ENCODE measurements at regions not wholly inside any gene's neighbourhood (a gene's known extent, or its start where the extent isn't known, plus 50 kb on each side); places are given as distances from the start of the nearest gene placed in this dataset.

DNA sequence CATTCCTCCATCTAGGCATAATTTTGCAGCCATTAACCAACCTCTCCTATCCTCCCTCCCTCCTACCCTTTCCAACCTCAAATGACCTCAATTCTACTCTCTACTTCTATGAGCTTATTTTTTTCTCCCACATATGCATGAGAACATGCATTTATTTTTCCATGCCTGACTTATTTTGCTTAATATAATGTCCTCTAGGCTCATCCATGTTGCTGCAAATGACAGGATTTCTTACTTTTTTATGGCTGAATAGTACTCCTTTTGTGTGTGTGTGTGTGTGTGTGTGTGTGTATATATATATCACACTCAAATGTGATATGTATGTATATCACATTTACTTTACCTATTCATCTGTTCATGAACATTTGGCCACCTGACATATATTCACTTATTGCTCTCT is 339.4 kb downstream of the SIPA1L2 start:
- no peak for DNase-seq (ENCODE audit: extremely low spot score)
- TF ChIP-seq ZNF384 (IDR thresholded peaks at IDR 0.05) = no peak
- CTCF ChIA-PET = no interaction called here
- POLR2A ChIA-PET = no interaction called here

DNA sequence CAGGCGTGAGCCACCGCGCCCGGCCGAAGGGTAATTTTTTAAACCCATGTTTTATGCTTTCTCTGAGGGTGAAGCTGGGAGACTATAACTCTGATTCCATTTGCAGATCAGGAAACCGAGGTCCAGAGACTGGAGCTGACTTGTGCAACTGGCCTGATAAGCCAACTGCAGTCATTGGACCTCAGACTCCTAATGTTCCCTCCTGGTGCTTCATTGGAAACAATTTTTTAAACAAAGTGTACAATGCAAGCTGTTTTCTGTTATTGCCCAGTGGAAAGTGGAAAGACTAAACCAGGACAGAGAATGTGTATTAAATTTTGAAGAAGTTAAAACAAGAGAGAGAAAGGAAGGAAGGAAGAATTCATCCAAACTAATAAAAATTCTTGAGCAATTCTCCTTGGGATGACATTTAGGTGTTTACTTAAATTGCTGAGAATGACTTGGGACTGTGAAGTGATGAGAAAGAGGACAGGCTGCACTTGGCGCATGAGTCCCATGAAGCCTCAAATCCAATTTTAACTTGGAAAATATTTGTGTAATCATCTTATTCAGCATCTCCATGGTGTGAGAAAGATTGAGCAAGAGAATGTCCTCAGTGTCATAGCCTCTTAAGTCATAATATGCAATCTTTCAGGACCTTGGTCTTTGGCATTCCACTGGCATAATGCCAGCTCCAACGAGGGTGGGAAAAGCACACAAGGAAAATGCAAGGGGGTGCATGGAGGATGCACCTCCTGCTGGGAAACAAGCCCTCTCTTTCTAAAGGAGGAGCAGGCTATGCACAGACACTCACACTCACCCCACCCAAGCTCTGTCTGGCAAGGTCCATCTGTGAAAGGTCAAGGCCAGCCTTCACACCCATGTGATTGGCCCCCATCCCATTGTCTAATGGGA is 342.0 kb downstream of the SIPA1L2 start:
- CTCF ChIA-PET = interaction anchor here (1.0 kb wide), 1 partner anchor 14 kb away, joined by 4 read pairs; no protein-coding TSS in a partner anchor
- no peak for TF ChIP-seq FOXM1 (IDR thresholded peaks at IDR 0.05; ENCODE audit: borderline replicate concordance)
- DNase-seq (ENCODE audit: extremely low spot score) = no peak
- POLR2A ChIA-PET = no interaction called here

- CTCF ChIA-PET = interaction anchor here (0.5 kb wide), 1 partner anchor 112 kb away, joined by 3 read pairs; no protein-coding TSS in a partner anchor
- TF ChIP-seq FOXM1 (IDR thresholded peaks at IDR 0.05; ENCODE audit: borderline replicate concordance) (no peak), ARNT (IDR thresholded peaks at IDR 0.05) (no peak), L3MBTL2 (conservative IDR thresholded peaks at IDR 0.05) (no peak), FOXA1 (IDR thresholded peaks at IDR 0.05) (no peak)
- POLR2A ChIA-PET = interaction anchor here (0.8 kb wide), 1 partner anchor 1206 kb away, joined by 3 read pairs; no protein-coding TSS in a partner anchor
- DNase-seq (ENCODE audit: extremely low spot score) = no peak
These were observed 344.8 kb downstream of the SIPA1L2 start for GRCh38 chr1:232285138-232285537.

DNA sequence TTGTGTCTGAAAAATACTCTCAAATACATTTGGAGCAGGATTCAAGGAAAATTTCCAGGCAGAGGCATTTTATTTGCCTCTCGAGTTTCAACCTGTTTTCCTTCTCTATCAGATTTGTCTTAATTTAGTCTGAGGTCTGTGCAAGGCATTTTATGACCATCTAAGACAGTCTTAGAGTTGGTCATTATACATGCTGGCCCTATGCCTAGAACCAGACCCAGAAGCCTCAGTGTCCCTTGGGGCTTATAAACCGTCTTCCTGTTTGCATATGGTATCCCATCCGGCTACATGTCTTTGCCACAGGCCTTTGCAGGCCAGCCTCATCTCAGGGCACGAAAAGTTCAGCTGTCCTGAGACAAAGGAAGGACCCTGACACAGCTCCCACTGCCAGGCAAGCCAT is 346.1 kb downstream of the SIPA1L2 start:
- DNase-seq (ENCODE audit: extremely low spot score) = no peak
- no peak for TF ChIP-seq NFRKB (IDR thresholded peaks at IDR 0.05)
- TF ChIP-seq SP1 (IDR thresholded peaks at IDR 0.05) = no peak
- no peak for TF ChIP-seq L3MBTL2 (conservative IDR thresholded peaks at IDR 0.05)
- TF ChIP-seq CTBP1 (IDR thresholded peaks at IDR 0.05; ENCODE audit: borderline replicate concordance) = no peak
- TF ChIP-seq FOXK2 (IDR thresholded peaks at IDR 0.05) = no peak
- TF ChIP-seq HDGF (IDR thresholded peaks at IDR 0.05; ENCODE audit: borderline replicate concordance) = no peak
- CTCF ChIA-PET = no interaction called here

DNA sequence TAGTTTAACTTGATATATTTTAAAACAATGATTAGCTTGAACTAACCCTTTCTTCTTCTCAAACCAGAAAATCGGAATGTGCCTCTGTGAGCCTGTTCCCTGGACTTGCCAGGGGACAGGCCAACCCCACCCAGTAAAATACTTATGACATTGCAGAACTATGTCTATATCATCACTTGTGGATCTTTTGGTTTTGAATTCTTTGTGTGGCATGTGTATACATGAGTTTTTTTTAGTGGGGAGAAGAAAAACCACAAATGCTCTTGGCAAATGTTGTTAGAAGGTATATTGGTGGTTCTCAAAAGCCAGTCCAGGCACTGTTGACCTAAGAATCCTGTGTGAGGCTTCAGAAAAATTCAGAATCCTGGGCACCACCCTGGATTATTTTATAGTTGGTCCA is 347.4 kb downstream of the SIPA1L2 start:
- ChIA-PET CTCF (no interaction called here), POLR2A (no interaction called here)
- DNase-seq (ENCODE audit: extremely low spot score) = no peak
- TF ChIP-seq PKNOX1 (IDR thresholded peaks at IDR 0.05) = no peak
- TF ChIP-seq NFRKB (IDR thresholded peaks at IDR 0.05) = no peak
- TF ChIP-seq ZNF384 (IDR thresholded peaks at IDR 0.05) = no peak
- no peak for TF ChIP-seq CTBP1 (IDR thresholded peaks at IDR 0.05; ENCODE audit: borderline replicate concordance)
- TF ChIP-seq FOXM1 (IDR thresholded peaks at IDR 0.05; ENCODE audit: borderline replicate concordance) = no peak
- no peak for TF ChIP-seq LEF1 (IDR thresholded peaks at IDR 0.05; ENCODE audit: borderline replicate concordance)
- no peak for TF ChIP-seq FOXA1 (IDR thresholded peaks at IDR 0.05)
- no peak for TF ChIP-seq BHLHE40 (IDR thresholded peaks at IDR 0.05; ENCODE audit: borderline replicate concordance)
- no peak for TF ChIP-seq FOXK2 (IDR thresholded peaks at IDR 0.05)

More for the DNA sequence above, 346.1 kb downstream of the SIPA1L2 start:
- POLR2A ChIA-PET = no interaction called here

DNA sequence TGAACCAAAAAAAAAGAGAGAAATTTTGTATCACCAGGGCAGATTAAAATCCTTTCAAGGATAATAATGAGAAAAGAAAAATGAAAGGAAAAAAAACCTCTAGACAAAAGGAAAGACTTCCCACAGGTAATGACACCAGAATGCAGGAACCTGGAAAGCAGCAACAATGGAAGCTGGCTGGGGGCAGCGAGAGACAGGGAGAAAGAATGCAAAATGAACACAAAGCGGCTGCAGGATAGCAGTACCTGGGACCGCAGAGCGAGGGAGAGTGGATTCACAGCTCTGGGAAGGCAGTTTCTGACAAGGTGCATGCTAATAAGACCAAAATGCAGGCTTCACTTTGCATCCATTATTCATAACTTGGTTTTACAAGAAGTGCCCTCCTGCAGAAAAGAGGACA is 349.0 kb downstream of the SIPA1L2 start:
- TF ChIP-seq CTBP1 (IDR thresholded peaks at IDR 0.05; ENCODE audit: borderline replicate concordance) = no peak
- TF ChIP-seq FOXK2 (IDR thresholded peaks at IDR 0.05) = no peak
- TF ChIP-seq FOXA1 (IDR thresholded peaks at IDR 0.05) = no peak
- no peak for TF ChIP-seq L3MBTL2 (conservative IDR thresholded peaks at IDR 0.05)
- no peak for TF ChIP-seq ELF4 (IDR thresholded peaks at IDR 0.05)
- TF ChIP-seq ZNF384 (IDR thresholded peaks at IDR 0.05) = no peak
- no peak for TF ChIP-seq FOXM1 (IDR thresholded peaks at IDR 0.05; ENCODE audit: borderline replicate concordance)
- no peak for TF ChIP-seq PKNOX1 (IDR thresholded peaks at IDR 0.05)
- no peak for TF ChIP-seq NFRKB (IDR thresholded peaks at IDR 0.05)
- TF ChIP-seq LEF1 (IDR thresholded peaks at IDR 0.05; ENCODE audit: borderline replicate concordance) = no peak
- no peak for TF ChIP-seq SP1 (IDR thresholded peaks at IDR 0.05)
- no peak for TF ChIP-seq SUZ12 (IDR thresholded peaks at IDR 0.05)
- TF ChIP-seq ARNT (IDR thresholded peaks at IDR 0.05) = no peak
- TF ChIP-seq TARDBP (IDR thresholded peaks at IDR 0.05) = no peak
- ChIA-PET CTCF (no interaction called here), POLR2A (no interaction called here)
- DNase-seq (ENCODE audit: extremely low spot score) = no peak

GRCh38 chr1:232279909-232280400 is 350.0 kb downstream of the SIPA1L2 start:
- no peak for TF ChIP-seq SUZ12 (IDR thresholded peaks at IDR 0.05)
- no peak for TF ChIP-seq ZNF384 (IDR thresholded peaks at IDR 0.05)
- no peak for TF ChIP-seq CTBP1 (IDR thresholded peaks at IDR 0.05; ENCODE audit: borderline replicate concordance)
- no peak for TF ChIP-seq ELF4 (IDR thresholded peaks at IDR 0.05)
- no peak for TF ChIP-seq HDGF (IDR thresholded peaks at IDR 0.05; ENCODE audit: borderline replicate concordance)
- TF ChIP-seq L3MBTL2 (conservative IDR thresholded peaks at IDR 0.05) = no peak
- no peak for TF ChIP-seq FOXA1 (IDR thresholded peaks at IDR 0.05)
- no peak for TF ChIP-seq ARNT (IDR thresholded peaks at IDR 0.05)
- TF ChIP-seq SP1 (IDR thresholded peaks at IDR 0.05) = no peak
- no peak for TF ChIP-seq PKNOX1 (IDR thresholded peaks at IDR 0.05)
- TF ChIP-seq FOXK2 (IDR thresholded peaks at IDR 0.05) = no peak
- no peak for TF ChIP-seq FOXM1 (IDR thresholded peaks at IDR 0.05; ENCODE audit: borderline replicate concordance)
- no peak for TF ChIP-seq TARDBP (IDR thresholded peaks at IDR 0.05)
- no peak for TF ChIP-seq LEF1 (IDR thresholded peaks at IDR 0.05; ENCODE audit: borderline replicate concordance)
- TF ChIP-seq NFRKB (IDR thresholded peaks at IDR 0.05) = no peak
- TF ChIP-seq BHLHE40 (IDR thresholded peaks at IDR 0.05; ENCODE audit: borderline replicate concordance) = no peak
- DNase-seq (ENCODE audit: extremely low spot score) = no peak
- POLR2A ChIA-PET = no interaction called here
- CTCF ChIA-PET = no interaction called here
